ENCODE measurements at regions not wholly inside any gene's neighbourhood (a gene's known extent, or its start where the extent isn't known, plus 50 kb on each side); places are given as distances from the start of the nearest gene placed in this dataset.
A peak's percentile ranks its signal among the peaks of the same experiment; 100 is the strongest.
"Not testable (repeated sequence)": the region's sequence is repeated elsewhere in the genome, so short reads cannot be mapped to it uniquely, and the experiment has no call there.

DNA sequence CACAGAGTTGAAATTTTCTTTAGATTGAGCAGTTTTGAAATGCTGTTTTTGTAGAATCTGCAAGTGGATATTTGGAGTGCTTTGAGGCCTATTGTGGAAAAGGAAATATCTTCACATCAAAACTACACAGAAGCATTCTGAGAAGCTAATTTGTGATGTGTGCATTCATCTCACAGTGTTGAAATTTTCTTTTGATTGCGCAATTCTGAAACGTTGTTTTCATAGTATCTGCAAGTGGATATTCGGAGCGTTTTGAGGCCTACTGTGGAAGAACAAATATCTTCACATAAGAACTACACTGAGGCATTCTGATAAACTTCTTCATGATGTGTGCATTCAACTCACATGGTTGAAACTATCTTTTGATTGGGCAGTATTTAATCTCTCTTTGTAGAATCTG, 3143.4 kb upstream of the OR11H1 start:
- DNase-seq, result not testable (repeated sequence)

DNA sequence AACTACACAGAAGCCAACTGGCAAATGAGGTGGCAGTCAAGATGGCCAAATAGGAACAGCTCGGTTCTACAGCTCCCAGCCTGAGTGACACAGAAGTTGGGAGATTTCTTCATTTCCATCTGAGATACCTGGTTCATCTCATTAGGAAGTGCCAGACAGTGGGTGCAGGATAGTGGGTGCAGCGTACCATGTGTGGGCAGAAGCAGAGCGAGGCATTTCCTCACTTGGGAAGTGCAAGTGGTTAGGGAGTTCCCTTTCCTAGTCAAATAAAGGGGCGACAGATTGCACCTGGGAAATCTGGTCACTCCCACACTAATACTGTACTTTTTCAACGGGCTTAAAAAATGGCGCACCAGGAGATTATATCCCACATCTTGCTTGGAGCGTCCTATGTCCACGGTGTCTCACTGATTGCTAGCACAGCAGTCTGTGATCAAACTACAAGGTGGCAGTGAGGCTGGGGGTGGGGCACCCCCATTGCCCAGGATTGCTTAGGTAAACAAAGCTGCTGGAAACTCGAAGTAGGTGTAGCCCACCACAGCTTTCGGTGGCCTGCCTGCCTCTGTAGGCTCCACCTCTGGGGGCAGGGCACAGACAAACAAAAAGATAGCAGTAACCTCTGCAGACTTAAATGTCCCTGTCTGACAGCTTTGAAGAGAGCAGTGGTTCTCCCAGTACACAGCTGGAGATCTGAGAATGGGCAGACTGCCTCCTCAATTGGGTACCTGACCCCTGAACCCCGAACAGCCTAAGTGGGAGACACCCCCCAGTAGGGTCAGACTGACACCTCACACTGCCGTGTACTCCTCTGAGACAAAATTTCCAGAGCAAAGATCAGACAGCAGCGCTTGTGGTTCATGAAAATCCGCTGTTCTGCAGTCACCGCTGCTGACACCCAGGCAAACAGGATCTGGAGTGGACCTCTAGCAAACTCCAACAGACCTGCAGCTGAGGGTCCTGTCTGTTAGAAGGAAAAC, 3138.9 kb upstream of the OR11H1 start:
- peak; percentile 47 for DNase-seq

DNA sequence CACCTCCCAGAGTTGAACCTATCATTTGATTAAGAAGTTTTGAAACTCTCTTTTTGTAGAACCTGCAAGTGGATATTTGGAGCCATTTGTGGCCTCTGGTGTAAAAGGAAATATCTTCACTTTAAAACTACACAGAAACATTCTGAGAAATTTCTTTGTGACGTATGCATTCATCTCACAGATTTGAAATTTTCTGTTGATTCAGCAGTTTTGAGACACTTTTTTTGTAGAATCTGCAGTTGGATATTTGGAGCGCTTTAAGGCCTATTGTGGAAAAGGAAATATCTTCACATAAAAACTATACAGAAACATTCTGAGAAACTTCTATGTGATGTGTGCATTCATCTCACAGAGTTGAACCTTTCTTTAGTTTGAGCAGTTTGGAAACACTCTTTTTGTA, 3130.7 kb upstream of the OR11H1 start:
- not testable (repeated sequence) for DNase-seq

DNA sequence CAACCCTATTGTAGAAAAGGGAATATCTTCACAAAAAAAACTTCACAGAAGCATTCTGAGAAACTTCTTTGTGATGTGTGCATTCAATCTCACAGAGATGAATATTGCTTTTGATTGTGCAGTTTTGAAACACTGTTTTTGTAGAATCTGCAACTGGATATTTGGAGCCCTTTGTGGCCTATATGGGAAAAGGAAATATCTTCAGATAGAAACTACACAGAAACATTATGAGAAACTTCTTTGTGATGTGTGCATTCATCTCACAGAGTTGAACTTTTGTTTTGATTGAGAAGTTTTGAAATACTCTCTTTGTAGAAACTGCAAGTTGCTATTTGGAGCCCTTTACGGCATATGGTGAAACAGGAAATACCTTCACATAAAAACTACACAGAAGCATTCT, 3126.1 kb upstream of the OR11H1 start:
- DNase-seq, result not testable (repeated sequence)

DNA sequence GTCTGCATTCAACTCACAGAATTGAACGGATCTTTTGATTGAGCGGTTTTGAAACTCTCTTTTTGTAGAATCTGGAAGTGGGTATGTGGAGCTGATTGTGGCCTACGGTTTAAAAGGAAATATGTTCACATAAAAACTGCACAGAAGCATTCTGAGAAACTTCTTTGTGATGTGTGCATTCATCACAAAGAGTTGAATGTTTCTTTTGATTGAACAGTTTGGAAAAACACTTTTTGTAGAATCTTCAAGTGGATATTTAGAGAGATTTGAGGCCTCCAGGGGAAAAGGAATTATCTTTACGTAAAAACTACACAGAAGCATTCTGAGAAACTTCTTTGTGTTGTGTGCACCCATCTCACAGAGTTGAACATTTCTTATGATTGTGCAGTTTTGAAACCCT, 3125.5 kb upstream of the OR11H1 start:
- DNase-seq, result not testable (repeated sequence)

DNA sequence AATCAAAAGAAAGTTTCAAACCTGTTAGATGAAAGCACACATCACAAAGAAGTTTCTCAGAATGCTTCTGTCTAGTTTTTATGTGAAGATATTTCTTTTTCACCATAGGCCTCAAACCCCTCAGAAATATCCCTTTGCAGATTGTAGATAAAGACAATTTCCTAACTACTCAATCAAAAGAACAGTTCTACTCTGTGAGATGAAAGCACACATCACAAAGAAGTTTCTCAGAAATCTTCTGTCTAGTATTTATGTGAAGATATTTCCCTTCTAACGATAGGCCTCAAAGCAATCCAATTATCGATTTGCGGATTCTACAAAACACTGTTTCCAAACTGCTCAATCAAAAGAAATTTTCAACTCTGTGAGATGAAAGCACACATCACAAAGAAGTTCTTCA, 3092.1 kb upstream of the OR11H1 start:
- DNase-seq, result not testable (repeated sequence)

Data from activated CD8-positive, alpha-beta memory T cell treated with anti-CD3 and anti-CD28 coated beads for 24 hours (primary cell).